ENCODE measurements at regions not wholly inside any gene's neighbourhood (a gene's known extent, or its start where the extent isn't known, plus 50 kb on each side); places are given as distances from the start of the nearest gene placed in this dataset.
"Not testable (repeated sequence)": the region's sequence is repeated elsewhere in the genome, so short reads cannot be mapped to it uniquely, and the experiment has no call there.

GRCh38 chr10:64555666-64556065, 1034.5 kb downstream of the REEP3 start:
- DNase-seq (ENCODE audit: low read depth) = no peak
- H3K4me3 ChIP-seq (ENCODE audit: control insufficient read depth, low read depth, low read length) = no peak overlapping the region
- no peak for TF ChIP-seq CTCF (IDR thresholded peaks at IDR 0.05; ENCODE audit: control insufficient read depth, insufficient read depth, low read depth, low read length, missing control alignments)

- no peak overlapping the region for H3K4me3 ChIP-seq (ENCODE audit: control insufficient read depth, low read depth, low read length)
- no peak for DNase-seq (ENCODE audit: low read depth)
- no peak for TF ChIP-seq CTCF (IDR thresholded peaks at IDR 0.05; ENCODE audit: control insufficient read depth, insufficient read depth, low read depth, low read length, missing control alignments)
Measured at GRCh38 chr10:64558094-64558835, 1037.1 kb downstream of the REEP3 start.

- no peak for TF ChIP-seq CTCF (IDR thresholded peaks at IDR 0.05; ENCODE audit: control insufficient read depth, insufficient read depth, low read depth, low read length, missing control alignments)
- H3K4me3 ChIP-seq (ENCODE audit: control insufficient read depth, low read depth, low read length) = no peak overlapping the region
- no peak for DNase-seq (ENCODE audit: low read depth)
Measured at GRCh38 chr10:64571056-64571455, 1049.9 kb downstream of the REEP3 start.

GRCh38 chr10:64573623-64574325, 1052.6 kb downstream of the REEP3 start:
- H3K4me3 ChIP-seq (ENCODE audit: control insufficient read depth, low read depth, low read length) = no peak overlapping the region
- no peak for DNase-seq (ENCODE audit: low read depth)
- TF ChIP-seq CTCF (IDR thresholded peaks at IDR 0.05; ENCODE audit: control insufficient read depth, insufficient read depth, low read depth, low read length, missing control alignments) = no peak

- DNase-seq (ENCODE audit: low read depth) = no peak
Measured at GRCh38 chr10:64574371-64574770, 1053.2 kb downstream of the REEP3 start.

GRCh38 chr10:64576497-64576896, 1055.3 kb downstream of the REEP3 start:
- no peak for DNase-seq (ENCODE audit: low read depth)
- H3K4me3 ChIP-seq (ENCODE audit: control insufficient read depth, low read depth, low read length) = no peak overlapping the region
- TF ChIP-seq CTCF (IDR thresholded peaks at IDR 0.05; ENCODE audit: control insufficient read depth, insufficient read depth, low read depth, low read length, missing control alignments) = no peak

More at GRCh38 chr10:64574371-64574770, 1053.2 kb downstream of the REEP3 start:
- H3K4me3 ChIP-seq (ENCODE audit: control insufficient read depth, low read depth, low read length) = no peak overlapping the region
- no peak for TF ChIP-seq CTCF (IDR thresholded peaks at IDR 0.05; ENCODE audit: control insufficient read depth, insufficient read depth, low read depth, low read length, missing control alignments)

GRCh38 chr10:64578757-64579156, 1057.6 kb downstream of the REEP3 start:
- not testable (repeated sequence) for DNase-seq (ENCODE audit: low read depth); H3K4me3 ChIP-seq (ENCODE audit: control insufficient read depth, low read depth, low read length)

Measured in AG09309 (cell line).